ENCODE measurements at regions not wholly inside any gene's neighbourhood (a gene's known extent, or its start where the extent isn't known, plus 50 kb on each side); places are given as distances from the start of the nearest gene placed in this dataset.

DNA sequence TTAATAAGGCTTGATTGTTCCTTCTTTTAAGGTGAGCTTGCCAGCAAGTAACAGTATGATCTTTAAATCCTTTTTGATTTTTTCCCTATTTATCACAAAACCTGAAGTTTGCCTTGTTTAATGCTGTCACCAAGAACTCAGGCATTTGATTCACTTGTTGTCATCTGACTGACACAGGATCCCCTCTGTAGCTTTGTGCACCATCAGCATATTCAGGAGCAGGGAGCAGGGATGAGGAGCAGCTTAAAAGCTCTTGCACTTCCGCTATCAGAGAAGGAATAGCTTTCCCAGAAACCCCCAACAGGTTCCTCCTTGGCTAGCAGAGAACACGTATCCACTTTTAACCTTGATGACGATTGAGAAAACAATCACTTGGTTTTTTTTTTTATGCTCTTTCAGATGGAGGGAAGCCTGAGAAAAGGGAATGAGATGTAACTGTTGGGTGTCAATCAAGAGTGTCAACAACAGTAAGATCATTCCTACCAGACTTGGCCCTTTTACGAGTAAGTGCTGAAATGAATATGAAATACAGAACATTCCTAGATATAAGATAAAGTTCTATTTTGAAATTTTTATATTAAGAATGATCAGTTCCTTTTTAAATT, 433.1 kb upstream of the CDH18 start:
- DNase-seq (ENCODE audit: low spot score), result no peak

All from pons (tissue), 1 donor.